PC-3 (cell line): ENCODE measurements at regions not wholly inside any gene's neighbourhood (a gene's known extent, or its start where the extent isn't known, plus 50 kb on each side); places are given as distances from the start of the nearest gene placed in this dataset.

ENCODE experiments used
- ATAC-seq: fragments of 200-7000 bp; cut with Tn5 transposase; 2 replicates; pipeline ENCODE4 v1.9.1; 2020; ENCODE audit warnings: mild to moderate bottlenecking, moderate library complexity
- BruUV-seq: library from RNA; stranded (reverse); fragments of 400-500 nt; replicated peaks from 2 replicates; lab custom pipeline; 2021; lab: Mats Ljungman, UMichigan
- CTCF ChIA-PET: fragments of 300-600 bp; sonication (Branson Sonifier 250); formaldehyde crosslinking; loops from one replicate; lab custom pipeline; 2022; ENCODE audit warnings: antibody characterized with exemption; lab: Charles Lee
- POLR2A ChIA-PET: fragments of 300-600 bp; sonication (Branson Sonifier 250); formaldehyde crosslinking; loops from one replicate; lab custom pipeline; 2022; ENCODE audit warnings: antibody characterized with exemption; ENCODE audit not compliant: unreplicated experiment; lab: Charles Lee
- DNase-seq: peaks from one replicate; pipeline ENCODE4 v3.0.0-alpha.2; 2015
- H2AFZ ChIP-seq: fragments of 300-600 bp; sonication (generic); 2 replicates; pipeline ENCODE4 v1.6.0; 2016; ENCODE audit warnings: antibody characterized with exemption, low read length
- H3F3A ChIP-seq: fragments of 300-600 bp; sonication (generic); one replicate; pipeline ENCODE4 v1.6.0; 2017; ENCODE audit warnings: antibody characterized with exemption, low read length, control low read depth, mild to moderate bottlenecking; ENCODE audit not compliant: unreplicated experiment
- H3K27ac ChIP-seq: fragments of 300-600 bp; sonication (generic); 2 replicates; pipeline ENCODE4 v1.5.1; 2016; ENCODE audit warnings: mild to moderate bottlenecking, low read length
- H3K27me3 ChIP-seq: fragments of 300-600 bp; sonication (generic); 2 replicates; pipeline ENCODE4 v1.6.1; 2016; ENCODE audit warnings: low read length, mixed read lengths
- H3K36me3 ChIP-seq: fragments of 300-600 bp; sonication (generic); 2 replicates; pipeline ENCODE4 v1.6.1; 2016; ENCODE audit warnings: low read depth, mixed run types, low read length, mixed read lengths
- H3K4me1 ChIP-seq: fragments of 300-600 bp; sonication (generic); 2 replicates; pipeline ENCODE4 v1.5.1; 2016; ENCODE audit warnings: low read length; ENCODE audit not compliant: insufficient read depth
- H3K4me2 ChIP-seq: fragments of 300-600 bp; sonication (generic); 2 replicates; pipeline ENCODE4 v1.6.0; 2016; ENCODE audit warnings: low read length
- H3K4me3 ChIP-seq: fragments of 300-600 bp; sonication (generic); 2 replicates; pipeline ENCODE4 v1.5.1; 2016; ENCODE audit warnings: mild to moderate bottlenecking, low read length, mixed read lengths
- H3K79me2 ChIP-seq: fragments of 300-600 bp; sonication (generic); 2 replicates; pipeline ENCODE4 v1.6.1; 2017; ENCODE audit warnings: low read length, mixed read lengths
- H3K9ac ChIP-seq: fragments of 300-600 bp; sonication (generic); 2 replicates; pipeline ENCODE4 v1.6.0; 2016; ENCODE audit warnings: mild to moderate bottlenecking, low read length
- H3K9me2 ChIP-seq: fragments of 300-600 bp; sonication (generic); replicated peaks from 2 replicates; pipeline ENCODE4 v1.6.1; 2016; ENCODE audit warnings: mixed run types, low read length, mixed read lengths
- H3K9me3 ChIP-seq: fragments of 300-600 bp; sonication (generic); 2 replicates; pipeline ENCODE4 v1.6.1; 2016; ENCODE audit warnings: low read length, mixed read lengths
- H4K20me1 ChIP-seq: fragments of 300-600 bp; sonication (generic); 2 replicates; pipeline ENCODE4 v1.6.1; 2016; ENCODE audit warnings: low read length, mixed read lengths
- CTCF ChIP-seq: fragments of 300-600 bp; sonication (generic); conservative IDR thresholded peaks from 2 replicates; pipeline ENCODE4 v1.5.1; 2017; ENCODE audit warnings: antibody characterized with exemption, low read depth, mild to moderate bottlenecking, low read length
- EZH2 ChIP-seq: fragments of 300-600 bp; sonication (generic); IDR thresholded peaks from one replicate; pipeline ENCODE4 v1.6.1; 2017; ENCODE audit warnings: antibody characterized with exemption, mild to moderate bottlenecking, low read length; ENCODE audit not compliant: unreplicated experiment
- EZH2phosphoT487 ChIP-seq: fragments of 300-600 bp; sonication (generic); IDR thresholded peaks from 2 replicates; pipeline ENCODE4 v1.6.1; 2018; ENCODE audit warnings: mild to moderate bottlenecking, antibody characterized with exemption, low read length, borderline replicate concordance
- intact Hi-C: fragments of 100-400 bp; cut with micrococcal nuclease; formaldehyde crosslinking; loops from 2 replicates; pipeline ENCODE4 v1.9.0; 2023

- ATAC-seq, result no peak
- H2AFZ ChIP-seq, result no peak overlapping the region
- H3K27me3 ChIP-seq, result no peaks in the 10 kb centered on the region
- ChIA-PET CTCF (no interaction called here), POLR2A (no interaction called here)
- H3K9ac ChIP-seq, result no peak overlapping the region
- H3K4me3 ChIP-seq, result no peak overlapping the region
- TF ChIP-seq EZH2phosphoT487 (no peak), CTCF (no peak), EZH2 (no peak)
- H3K9me3 ChIP-seq, result no peaks in the 10 kb centered on the region
- H4K20me1 ChIP-seq, result no peaks in the 10 kb centered on the region
- H3K9me2 ChIP-seq, result no peaks in the 10 kb centered on the region
- H3K36me3 ChIP-seq, result no peaks in the 10 kb centered on the region
- no peaks in the 10 kb centered on the region for H3F3A ChIP-seq
- no TSS peak for BruUV-seq
- H3K79me2 ChIP-seq, result no peaks in the 10 kb centered on the region
- no peak for DNase-seq
- no peaks in the 10 kb centered on the region for H3K4me1 ChIP-seq
- intact Hi-C loops, result no loop called here
- H3K27ac ChIP-seq, result no peak overlapping the region
- H3K4me2 ChIP-seq, result no peak overlapping the region
Observed at GRCh38 chr12:85741046-85741445, 95.2 kb downstream of the RASSF9 start.

- Histone ChIP-seq H2AFZ (no peak overlapping the region), H3K79me2 (no peaks in the 10 kb centered on the region), H3K27ac (no peak overlapping the region), H4K20me1 (no peaks in the 10 kb centered on the region), H3K9me2 (no peaks in the 10 kb centered on the region), H3F3A (no peaks in the 10 kb centered on the region), H3K27me3 (no peaks in the 10 kb centered on the region), H3K36me3 (no peaks in the 10 kb centered on the region), H3K9me3 (no peaks in the 10 kb centered on the region), H3K4me3 (no peak overlapping the region), H3K4me2 (no peak overlapping the region), H3K4me1 (no peaks in the 10 kb centered on the region), H3K9ac (no peak overlapping the region)
- no peak for DNase-seq
- ChIA-PET POLR2A (no interaction called here), CTCF (no interaction called here)
- intact Hi-C loops, result no loop called here
- TF ChIP-seq EZH2 (no peak), EZH2phosphoT487 (no peak), CTCF (no peak)
- ATAC-seq, result no peak
- BruUV-seq, result no TSS peak
Observed at GRCh38 chr12:85747941-85748495, 88.2 kb downstream of the RASSF9 start.
